Liver (tissue), 8 donors: ENCODE measurements at regions not wholly inside any gene's neighbourhood (a gene's known extent, or its start where the extent isn't known, plus 50 kb on each side); places are given as distances from the start of the nearest gene placed in this dataset.

Source experiments
- DNase-seq: peaks from one replicate; pipeline ENCODE4 v3.0.0-alpha.2; 2017; ENCODE audit warnings: low spot score
- H3K27ac ChIP-seq, 2 donors: one replicate each; pipeline ENCODE4 v1.7.0; 2013; ENCODE audit warnings: inconsistent platforms in 2 of 2, low read length in 2 of 2, control low read depth in 1 of 2, low read depth in 1 of 2, mild to moderate bottlenecking in 1 of 2
- H3K27me3 ChIP-seq, 4 donors: one replicate each; pipeline versions ENCODE4 v1.6.1 to v1.7.0; 2013; ENCODE audit warnings: low read length in 3 of 4, inconsistent platforms in 1 of 4, mild to moderate bottlenecking in 1 of 4, moderate library complexity in 1 of 4; ENCODE audit not compliant: control insufficient read depth in 4 of 4, insufficient read depth in 4 of 4
- H3K36me3 ChIP-seq, 4 donors: one replicate each; pipeline versions ENCODE4 v1.6.1 to v1.7.0; 2013; ENCODE audit warnings: low read length in 3 of 4, mild to moderate bottlenecking in 3 of 4, low read depth in 1 of 4, moderate library complexity in 1 of 4; ENCODE audit not compliant: control insufficient read depth in 4 of 4, insufficient read depth in 3 of 4
- H3K4me1 ChIP-seq, 4 donors: one replicate each; pipeline versions ENCODE4 v1.6.1 to v1.7.0; 2013; ENCODE audit warnings: low read length in 3 of 4, mild to moderate bottlenecking in 3 of 4, moderate library complexity in 1 of 4; ENCODE audit not compliant: control insufficient read depth in 4 of 4, insufficient read depth in 4 of 4
- H3K4me3 ChIP-seq, 3 donors: one replicate each; pipeline versions ENCODE4 v1.6.1 to v1.7.0; 2013; ENCODE audit warnings: low read length in 3 of 3, control low read depth in 1 of 3, low read depth in 1 of 3, mild to moderate bottlenecking in 1 of 3
- H3K9ac ChIP-seq, 2 donors: one replicate each; pipeline ENCODE4 v1.7.0; 2013; ENCODE audit warnings: low read length in 2 of 2, mild to moderate bottlenecking in 2 of 2, moderate library complexity in 2 of 2, control low read depth in 1 of 2, low read depth in 1 of 2
- H3K9me3 ChIP-seq, 4 donors: one replicate each; pipeline versions ENCODE4 v1.6.1 to v1.7.0; 2013; ENCODE audit warnings: low read length in 3 of 4; ENCODE audit not compliant: control insufficient read depth in 4 of 4
- ATF3 ChIP-seq: IDR thresholded peaks from 2 replicates; pipeline ENCODE4 v1.6.1; 2016; ENCODE audit warnings: antibody characterized with exemption
- CTCF ChIP-seq: fragments of 150-350 bp; IDR thresholded peaks from 2 replicates; pipeline ENCODE4 v1.5.1; 2017; ENCODE audit warnings: improper control_type of control experiment, low read depth, low read length; ENCODE audit not compliant: missing input control
- FOXA2 ChIP-seq: IDR thresholded peaks from 2 replicates; pipeline ENCODE4 v1.6.1; 2016; ENCODE audit warnings: antibody characterized with exemption
- GABPA ChIP-seq, 2 donors: IDR thresholded peaks in 1 of 2; conservative IDR thresholded peaks in 1 of 2; 2 replicates each; pipeline ENCODE4 v1.6.1; 2016; ENCODE audit warnings: antibody characterized with exemption in 2 of 2, mild to moderate bottlenecking in 1 of 2, moderate library complexity in 1 of 2
- HNF4A ChIP-seq, 2 donors: conservative IDR thresholded peaks; 2 replicates each; pipeline ENCODE4 v1.6.1; 2016; ENCODE audit warnings: antibody characterized with exemption in 2 of 2, mild to moderate bottlenecking in 2 of 2
- MAX ChIP-seq: IDR thresholded peaks from 2 replicates; pipeline ENCODE4 v1.6.1; 2016; ENCODE audit warnings: antibody characterized with exemption
- NR2F2 ChIP-seq: IDR thresholded peaks from 2 replicates; pipeline ENCODE4 v1.6.1; 2016; ENCODE audit warnings: antibody characterized with exemption
- RAD21 ChIP-seq, 2 donors: IDR thresholded peaks; 2 replicates each; pipeline ENCODE4 v1.6.1; 2016; ENCODE audit warnings: antibody characterized with exemption in 2 of 2, mild to moderate bottlenecking in 2 of 2
- REST ChIP-seq: IDR thresholded peaks from 2 replicates; pipeline ENCODE4 v1.6.1; 2016; ENCODE audit warnings: antibody characterized with exemption, mild to moderate bottlenecking
- SP1 ChIP-seq: IDR thresholded peaks from 2 replicates; pipeline ENCODE4 v1.6.1; 2018; ENCODE audit warnings: antibody characterized with exemption, mild to moderate bottlenecking
- ZBTB33 ChIP-seq: IDR thresholded peaks from 2 replicates; pipeline ENCODE4 v1.6.1; 2016; ENCODE audit warnings: antibody characterized with exemption
- WGBS: extraction: QIAGEN DNeasy Blood & Tissue Kit; methylation state at CpG from one replicate; pipeline ENCODE4 v1.1.7; 2013; 5-methylcytosine and 5-hydroxymethylcytosine counted together
- donor health status: healthy.
- donor health status: healthy.
- donor health status: healthy.
- donor health status: healthy.
- donor health status: healthy.

- TF ChIP-seq ATF3 (no peak), NR2F2 (no peak), HNF4A (conservative IDR thresholded peaks at IDR 0.05) (no peak), SP1 (no peak)
Measured at GRCh38 chr18:10240973-10241372, 213.5 kb upstream of the APCDD1 start (continued).

GRCh38 chr18:10241579-10241978 lies 212.9 kb upstream of the APCDD1 start:
- Histone ChIP-seq H3K4me3 (no peak overlapping the region), H3K4me1 (no peaks in the 10 kb centered on the region), H3K27ac (no peak overlapping the region), H3K27me3 (no peaks in the 10 kb centered on the region), H3K9ac (no peak overlapping the region), H3K36me3 (no peaks in the 10 kb centered on the region), H3K9me3 (no peaks in the 10 kb centered on the region)
- TF ChIP-seq FOXA2 (no peak), HNF4A (conservative IDR thresholded peaks at IDR 0.05) (no peak), ZBTB33 (no peak), CTCF (no peak), RAD21 (IDR thresholded peaks at IDR 0.05) (no peak)
- no peak for DNase-seq
- 48% methylated on average over 1 of the region's 1 CpG for WGBS

- Histone ChIP-seq H3K4me1 (no peaks in the 10 kb centered on the region), H3K36me3 (no peaks in the 10 kb centered on the region), H3K4me3 (no peak overlapping the region), H3K9me3 (no peaks in the 10 kb centered on the region), H3K27ac (no peak overlapping the region), H3K9ac (no peak overlapping the region), H3K27me3 (no peaks in the 10 kb centered on the region)
- no peak for DNase-seq
- 70% methylated on average over 7 of the region's 7 CpGs for WGBS
- no peak for TF ChIP-seq ZBTB33
- TF ChIP-seq SP1 = no peak
- no peak for TF ChIP-seq GABPA (IDR thresholded peaks at IDR 0.05 in 1 of 2, conservative IDR thresholded peaks at IDR 0.05 in 1 of 2)
- no peak for TF ChIP-seq REST
- TF ChIP-seq FOXA2 = no peak
- TF ChIP-seq MAX = no peak
Measured at GRCh38 chr18:10242936-10243680, 211.3 kb upstream of the APCDD1 start.
